Heart left ventricle (tissue), 13 donors: ENCODE measurements at regions not wholly inside any gene's neighbourhood (a gene's known extent, or its start where the extent isn't known, plus 50 kb on each side); places are given as distances from the start of the nearest gene placed in this dataset.

Experiments
- CTCF ChIP-seq, 12 donors: fragments of 200-600 bp; sonication (generic) in 4 of 12; IDR thresholded peaks; one replicate each; pipeline versions ENCODE4 v1.5.0 to v1.8.0; 2018 to 2022; ENCODE audit warnings: antibody characterized with exemption in 12 of 12, mild to moderate bottlenecking in 5 of 12
- POLR2A ChIP-seq, 2 donors: fragments of 450-650 bp; IDR thresholded peaks; one replicate each; pipeline ENCODE4 v1.6.1; 2017; ENCODE audit warnings: antibody characterized with exemption in 2 of 2, mild to moderate bottlenecking in 2 of 2, moderate library complexity in 2 of 2
- donor health status: ischemic (EF 13 %, LVEDD 7.1; RV severe dilation, severe dysfunction).
- donor health status: DM: no; HTN: yes; CAD: no.
- donor health status: DM: no; HTN: no; CAD: no.
- donor health status: ischemic (EF 25% LVEDD 6.9; RV normal size, moderate dysfunction).
- donor health status: ischemic (EF 25% LVEDD 5.7; RV mildly dilated, moderate dysfunction).
- donor health status: ischemic (EF 35%, LVEDD 5.7; RV mildly dilated, moderate dysfunction).
- donor health status: nonischemic (EF 11% LVEDD 7.7; RV severe dilation, severe dysfunction).
- donor health status: DM: yes; HTN: yes; CAD: no.
- donor health status: PGD.
- donor health status: ischemic (EF 29% LVEDD 5.4; RV normal size, mild dysfunction).
- donor health status: nonischemic (EF 23%, LVEDD 6.1; RV moderate dilation, normal function).

DNA sequence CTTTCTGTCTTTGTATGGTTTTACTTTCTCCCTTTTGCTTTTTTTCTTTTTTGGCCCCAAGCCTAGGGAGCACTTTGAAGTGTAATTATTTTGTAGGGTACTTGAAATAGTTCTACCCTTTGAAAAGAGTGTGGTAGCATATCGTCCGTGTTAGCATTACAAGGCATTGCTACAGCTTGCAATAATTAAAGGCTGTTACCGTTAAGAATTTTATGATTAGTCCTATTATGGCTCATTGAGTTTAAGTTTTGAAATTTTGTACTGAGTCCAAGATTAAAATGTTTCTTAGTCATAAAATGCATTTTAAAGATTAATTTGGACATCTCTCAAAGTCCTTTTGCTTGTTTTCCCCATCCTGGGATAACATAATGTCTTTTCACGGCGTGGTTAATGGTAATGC, 490.0 kb upstream of the LRRN3 start:
- TF ChIP-seq CTCF (IDR thresholded peaks at IDR 0.05) (no peak), POLR2A (IDR thresholded peaks at IDR 0.05) (no peak)
